Liver (tissue), 7 donors: ENCODE measurements at regions not wholly inside any gene's neighbourhood (a gene's known extent, or its start where the extent isn't known, plus 50 kb on each side); places are given as distances from the start of the nearest gene placed in this dataset.
A peak's percentile ranks its signal among the peaks of the same experiment; 100 is the strongest.

ENCODE experiments used
- DNase-seq: peaks from one replicate; pipeline ENCODE4 v3.0.0-alpha.2; 2017; ENCODE audit warnings: low spot score
- H3K27ac ChIP-seq, 2 donors: one replicate each; pipeline ENCODE4 v1.7.0; 2013; ENCODE audit warnings: inconsistent platforms in 2 of 2, low read length in 2 of 2, control low read depth in 1 of 2, low read depth in 1 of 2, mild to moderate bottlenecking in 1 of 2
- H3K27me3 ChIP-seq, 4 donors: one replicate each; pipeline versions ENCODE4 v1.6.1 to v1.7.0; 2013; ENCODE audit warnings: low read length in 3 of 4, inconsistent platforms in 1 of 4, mild to moderate bottlenecking in 1 of 4, moderate library complexity in 1 of 4; ENCODE audit not compliant: control insufficient read depth in 4 of 4, insufficient read depth in 4 of 4
- H3K36me3 ChIP-seq, 4 donors: one replicate each; pipeline versions ENCODE4 v1.6.1 to v1.7.0; 2013; ENCODE audit warnings: low read length in 3 of 4, mild to moderate bottlenecking in 3 of 4, low read depth in 1 of 4, moderate library complexity in 1 of 4; ENCODE audit not compliant: control insufficient read depth in 4 of 4, insufficient read depth in 3 of 4
- H3K4me1 ChIP-seq, 4 donors: one replicate each; pipeline versions ENCODE4 v1.6.1 to v1.7.0; 2013; ENCODE audit warnings: low read length in 3 of 4, mild to moderate bottlenecking in 3 of 4, moderate library complexity in 1 of 4; ENCODE audit not compliant: control insufficient read depth in 4 of 4, insufficient read depth in 4 of 4
- H3K4me3 ChIP-seq, 3 donors: one replicate each; pipeline versions ENCODE4 v1.6.1 to v1.7.0; 2013; ENCODE audit warnings: low read length in 3 of 3, control low read depth in 1 of 3, low read depth in 1 of 3, mild to moderate bottlenecking in 1 of 3
- H3K9ac ChIP-seq, 2 donors: one replicate each; pipeline ENCODE4 v1.7.0; 2013; ENCODE audit warnings: low read length in 2 of 2, mild to moderate bottlenecking in 2 of 2, moderate library complexity in 2 of 2, control low read depth in 1 of 2, low read depth in 1 of 2
- H3K9me3 ChIP-seq, 4 donors: one replicate each; pipeline versions ENCODE4 v1.6.1 to v1.7.0; 2013; ENCODE audit warnings: low read length in 3 of 4; ENCODE audit not compliant: control insufficient read depth in 4 of 4
- EGR1 ChIP-seq, 2 donors: IDR thresholded peaks; 2 replicates each; pipeline ENCODE4 v1.6.1; 2016 to 2018; ENCODE audit warnings: antibody characterized with exemption in 2 of 2, low read depth in 2 of 2
- FOXA1 ChIP-seq: IDR thresholded peaks from 2 replicates; pipeline ENCODE4 v1.6.1; 2016; ENCODE audit warnings: antibody characterized with exemption
- FOXA2 ChIP-seq: IDR thresholded peaks from 2 replicates; pipeline ENCODE4 v1.6.1; 2016; ENCODE audit warnings: antibody characterized with exemption
- GABPA ChIP-seq, 2 donors: IDR thresholded peaks in 1 of 2; conservative IDR thresholded peaks in 1 of 2; 2 replicates each; pipeline ENCODE4 v1.6.1; 2016; ENCODE audit warnings: antibody characterized with exemption in 2 of 2, mild to moderate bottlenecking in 1 of 2, moderate library complexity in 1 of 2
- HNF4A ChIP-seq, 2 donors: conservative IDR thresholded peaks; 2 replicates each; pipeline ENCODE4 v1.6.1; 2016; ENCODE audit warnings: antibody characterized with exemption in 2 of 2, mild to moderate bottlenecking in 2 of 2
- HNF4G ChIP-seq: IDR thresholded peaks from 2 replicates; pipeline ENCODE4 v1.6.1; 2016; ENCODE audit warnings: antibody characterized with exemption
- JUND ChIP-seq, 2 donors: IDR thresholded peaks; 2 replicates each; pipeline ENCODE4 v1.6.1; 2016; ENCODE audit warnings: antibody characterized with exemption in 2 of 2
- RAD21 ChIP-seq, 2 donors: IDR thresholded peaks; 2 replicates each; pipeline ENCODE4 v1.6.1; 2016; ENCODE audit warnings: antibody characterized with exemption in 2 of 2, mild to moderate bottlenecking in 2 of 2
- REST ChIP-seq: IDR thresholded peaks from 2 replicates; pipeline ENCODE4 v1.6.1; 2016; ENCODE audit warnings: antibody characterized with exemption, mild to moderate bottlenecking
- RXRA ChIP-seq, 2 donors: IDR thresholded peaks; 2 replicates each; pipeline ENCODE4 v1.6.1; 2017 to 2018; ENCODE audit warnings: antibody characterized with exemption in 2 of 2, mild to moderate bottlenecking in 1 of 2
- SP1 ChIP-seq: IDR thresholded peaks from 2 replicates; pipeline ENCODE4 v1.6.1; 2018; ENCODE audit warnings: antibody characterized with exemption, mild to moderate bottlenecking
- TAF1 ChIP-seq: conservative IDR thresholded peaks from 2 replicates; pipeline ENCODE4 v1.6.1; 2016; ENCODE audit warnings: antibody characterized with exemption, mild to moderate bottlenecking
- YY1 ChIP-seq: IDR thresholded peaks from 2 replicates; pipeline ENCODE4 v1.6.1; 2016; ENCODE audit warnings: antibody characterized with exemption, mild to moderate bottlenecking
- WGBS: extraction: QIAGEN DNeasy Blood & Tissue Kit; methylation state at CpG from one replicate; pipeline ENCODE4 v1.1.7; 2013; 5-methylcytosine and 5-hydroxymethylcytosine counted together
- TF ChIP-seq, protein P1 (sequence below): IDR thresholded peaks from 2 replicates; pipeline ENCODE4 v1.6.1; 2016; ENCODE audit warnings: antibody characterized with exemption
- TF ChIP-seq, protein P2 (sequence below): IDR thresholded peaks from 2 replicates; pipeline ENCODE4 v1.6.1; 2016; ENCODE audit warnings: antibody characterized with exemption
- TF ChIP-seq, protein P3 (sequence below): IDR thresholded peaks from 2 replicates; pipeline ENCODE4 v1.6.1; 2016; ENCODE audit warnings: antibody characterized with exemption
- donor health status: healthy.
- donor health status: healthy.
- donor health status: healthy.
- donor health status: healthy.

DNA sequence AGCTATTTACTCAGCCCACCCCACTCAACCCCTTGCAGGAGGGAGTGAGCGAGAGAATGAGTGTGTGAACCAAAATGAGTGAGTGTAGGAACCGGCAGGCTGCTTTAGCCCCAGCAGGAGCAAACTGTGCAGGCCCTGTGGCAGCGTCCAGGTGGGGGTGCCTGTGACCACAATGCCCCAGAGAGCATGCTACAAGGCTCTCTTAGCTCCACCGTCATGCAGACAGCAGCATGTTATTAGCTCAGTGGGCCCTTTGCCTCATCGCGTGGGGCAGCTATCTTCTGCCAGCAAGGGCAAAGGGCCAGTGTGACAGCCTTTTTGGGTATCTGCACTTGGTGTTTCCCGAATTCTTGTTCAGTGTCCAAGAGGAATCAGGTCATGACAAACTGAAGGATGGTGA, 271.3 kb downstream of the GPM6A start (continued):
- TF ChIP-seq HNF4A (conservative IDR thresholded peaks at IDR 0.05) (peak; percentile 75 to 83), YY1 (no peak)

GRCh38 chr4:175542786-175543185, 269.3 kb downstream of the GPM6A start:
- Histone ChIP-seq H3K9ac (no peak overlapping the region), H3K4me3 (no peak overlapping the region), H3K4me1 (peaks cover 3 to 51% (median 37%) of the 10 kb centered on the region in 4 donors), H3K27me3 (no peaks in the 10 kb centered on the region), H3K9me3 (no peaks in the 10 kb centered on the region), H3K27ac (no peak overlapping the region), H3K36me3 (no peaks in the 10 kb centered on the region)
- TF ChIP-seq EGR1 (IDR thresholded peaks at IDR 0.05; ENCODE audit: low read depth in 2 of 2) (no peak), REST (no peak), RAD21 (IDR thresholded peaks at IDR 0.05) (no peak), SP1 (no peak), HNF4A (conservative IDR thresholded peaks at IDR 0.05) (no peak)
- TF ChIP-seq, protein P1, sequence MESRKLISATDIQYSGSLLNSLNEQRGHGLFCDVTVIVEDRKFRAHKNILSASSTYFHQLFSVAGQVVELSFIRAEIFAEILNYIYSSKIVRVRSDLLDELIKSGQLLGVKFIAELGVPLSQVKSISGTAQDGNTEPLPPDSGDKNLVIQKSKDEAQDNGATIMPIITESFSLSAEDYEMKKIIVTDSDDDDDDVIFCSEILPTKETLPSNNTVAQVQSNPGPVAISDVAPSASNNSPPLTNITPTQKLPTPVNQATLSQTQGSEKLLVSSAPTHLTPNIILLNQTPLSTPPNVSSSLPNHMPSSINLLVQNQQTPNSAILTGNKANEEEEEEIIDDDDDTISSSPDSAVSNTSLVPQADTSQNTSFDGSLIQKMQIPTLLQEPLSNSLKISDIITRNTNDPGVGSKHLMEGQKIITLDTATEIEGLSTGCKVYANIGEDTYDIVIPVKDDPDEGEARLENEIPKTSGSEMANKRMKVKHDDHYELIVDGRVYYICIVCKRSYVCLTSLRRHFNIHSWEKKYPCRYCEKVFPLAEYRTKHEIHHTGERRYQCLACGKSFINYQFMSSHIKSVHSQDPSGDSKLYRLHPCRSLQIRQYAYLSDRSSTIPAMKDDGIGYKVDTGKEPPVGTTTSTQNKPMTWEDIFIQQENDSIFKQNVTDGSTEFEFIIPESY: no peak
- TF ChIP-seq, protein P2, sequence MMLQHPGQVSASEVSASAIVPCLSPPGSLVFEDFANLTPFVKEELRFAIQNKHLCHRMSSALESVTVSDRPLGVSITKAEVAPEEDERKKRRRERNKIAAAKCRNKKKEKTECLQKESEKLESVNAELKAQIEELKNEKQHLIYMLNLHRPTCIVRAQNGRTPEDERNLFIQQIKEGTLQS: no peak
- DNase-seq: no peak
- WGBS: 75% methylated on average over 1 of the region's 1 CpG

DNA sequence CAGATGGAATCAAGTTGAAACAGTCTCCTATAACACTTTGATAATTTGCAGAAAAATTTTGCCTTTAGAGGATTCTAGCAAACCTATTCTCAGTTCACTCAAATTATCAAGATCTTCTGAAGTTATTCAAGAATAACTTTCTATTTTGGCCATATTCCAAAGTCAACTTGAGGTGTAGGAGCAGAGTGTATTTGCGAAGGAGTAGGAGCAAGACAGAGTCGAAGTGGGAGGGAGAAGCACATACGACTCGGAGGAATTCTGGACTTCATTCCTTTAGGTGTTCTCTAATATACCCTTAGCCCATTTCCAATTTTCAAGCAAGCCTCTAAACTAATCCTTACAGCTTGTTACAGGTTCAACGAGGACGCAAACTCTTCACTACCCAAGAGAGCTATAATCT, 252.9 kb downstream of the GPM6A start:
- no peaks in the 10 kb centered on the region for H3K27me3 ChIP-seq
- no peak overlapping the region for H3K27ac ChIP-seq
- H3K9me3 ChIP-seq: no peaks in the 10 kb centered on the region
- H3K4me3 ChIP-seq: no peak overlapping the region
- no peak for DNase-seq
- H3K36me3 ChIP-seq: no peaks in the 10 kb centered on the region
- 90% methylated on average over 6 of the region's 6 CpGs for WGBS
- peaks cover 3 to 11% (median 6%) of the 10 kb centered on the region in 4 donors for H3K4me1 ChIP-seq
- TF ChIP-seq FOXA1 (no peak), RAD21 (IDR thresholded peaks at IDR 0.05) (no peak), RXRA (IDR thresholded peaks at IDR 0.05) (no peak), REST (no peak), SP1 (no peak), FOXA2 (no peak), HNF4G (no peak), TAF1 (no peak), YY1 (no peak), GABPA (IDR thresholded peaks at IDR 0.05 in 1 of 2, conservative IDR thresholded peaks at IDR 0.05 in 1 of 2) (no peak), JUND (IDR thresholded peaks at IDR 0.05) (no peak)
- TF ChIP-seq, protein P3, sequence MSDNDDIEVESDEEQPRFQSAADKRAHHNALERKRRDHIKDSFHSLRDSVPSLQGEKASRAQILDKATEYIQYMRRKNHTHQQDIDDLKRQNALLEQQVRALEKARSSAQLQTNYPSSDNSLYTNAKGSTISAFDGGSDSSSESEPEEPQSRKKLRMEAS: no peak
- TF ChIP-seq, protein P2: no peak
- H3K9ac ChIP-seq: no peak overlapping the region
